ENCODE measurements at regions not wholly inside any gene's neighbourhood (a gene's known extent, or its start where the extent isn't known, plus 50 kb on each side); places are given as distances from the start of the nearest gene placed in this dataset.
"Not testable (repeated sequence)": the region's sequence is repeated elsewhere in the genome, so short reads cannot be mapped to it uniquely, and the experiment has no call there.

DNA sequence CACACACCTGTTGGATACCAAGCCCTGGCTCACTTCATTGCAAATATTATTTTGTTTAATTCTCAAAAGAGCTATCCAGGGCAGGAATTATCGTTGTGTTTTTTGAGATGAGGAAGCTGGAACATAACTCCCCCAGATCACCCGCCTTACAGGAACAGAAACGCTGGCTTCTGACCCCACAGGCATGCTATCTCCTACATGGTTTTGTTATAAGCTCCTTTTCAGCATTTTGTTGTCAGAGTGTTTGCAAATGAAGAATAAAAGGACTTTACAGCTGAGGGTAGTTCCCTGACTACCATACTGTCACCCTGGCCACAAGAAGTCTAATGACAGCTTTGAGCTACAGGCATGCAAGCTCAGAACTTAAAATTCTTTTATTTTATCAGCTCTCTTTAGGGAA, 62.0 kb upstream of the MRPS9 start:
- no peak overlapping the region for H3K4me3 ChIP-seq (ENCODE audit: low read length)
- TF ChIP-seq, protein P1, sequence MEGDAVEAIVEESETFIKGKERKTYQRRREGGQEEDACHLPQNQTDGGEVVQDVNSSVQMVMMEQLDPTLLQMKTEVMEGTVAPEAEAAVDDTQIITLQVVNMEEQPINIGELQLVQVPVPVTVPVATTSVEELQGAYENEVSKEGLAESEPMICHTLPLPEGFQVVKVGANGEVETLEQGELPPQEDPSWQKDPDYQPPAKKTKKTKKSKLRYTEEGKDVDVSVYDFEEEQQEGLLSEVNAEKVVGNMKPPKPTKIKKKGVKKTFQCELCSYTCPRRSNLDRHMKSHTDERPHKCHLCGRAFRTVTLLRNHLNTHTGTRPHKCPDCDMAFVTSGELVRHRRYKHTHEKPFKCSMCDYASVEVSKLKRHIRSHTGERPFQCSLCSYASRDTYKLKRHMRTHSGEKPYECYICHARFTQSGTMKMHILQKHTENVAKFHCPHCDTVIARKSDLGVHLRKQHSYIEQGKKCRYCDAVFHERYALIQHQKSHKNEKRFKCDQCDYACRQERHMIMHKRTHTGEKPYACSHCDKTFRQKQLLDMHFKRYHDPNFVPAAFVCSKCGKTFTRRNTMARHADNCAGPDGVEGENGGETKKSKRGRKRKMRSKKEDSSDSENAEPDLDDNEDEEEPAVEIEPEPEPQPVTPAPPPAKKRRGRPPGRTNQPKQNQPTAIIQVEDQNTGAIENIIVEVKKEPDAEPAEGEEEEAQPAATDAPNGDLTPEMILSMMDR (conservative IDR thresholded peaks at IDR 0.05; ENCODE audit: low read length): no peak
- DNase-seq (ENCODE audit: low read depth): no peak

DNA sequence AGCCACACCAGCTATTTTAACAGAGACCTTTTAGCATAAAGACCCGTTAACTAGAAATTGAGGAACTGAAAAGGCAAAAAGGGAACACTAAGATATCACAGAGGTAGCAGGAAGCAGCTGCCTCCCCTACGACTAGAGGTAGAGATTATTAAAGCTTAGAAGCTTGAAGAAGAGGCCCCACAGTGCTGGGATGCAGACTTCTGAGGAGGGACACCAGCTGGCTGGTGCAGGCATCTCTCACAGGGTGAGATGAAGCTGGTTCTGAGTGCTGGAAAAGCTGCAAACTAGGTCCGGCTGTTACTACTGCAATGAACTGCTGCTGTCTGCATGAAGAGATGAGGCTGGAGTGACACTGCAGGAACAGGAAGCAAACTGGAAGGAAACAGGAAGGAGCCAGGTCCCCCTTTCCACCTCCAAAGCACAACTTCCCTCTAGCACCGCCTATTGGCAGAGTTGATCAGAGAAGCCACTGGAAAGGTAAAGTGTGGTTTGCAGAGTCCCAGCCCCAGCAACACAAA, 61.2 kb upstream of the MRPS9 start:
- TF ChIP-seq, protein P1 (conservative IDR thresholded peaks at IDR 0.05; ENCODE audit: low read length): no peak
- no peak for DNase-seq (ENCODE audit: low read depth)
- H3K4me3 ChIP-seq (ENCODE audit: low read length): no peak overlapping the region

DNA sequence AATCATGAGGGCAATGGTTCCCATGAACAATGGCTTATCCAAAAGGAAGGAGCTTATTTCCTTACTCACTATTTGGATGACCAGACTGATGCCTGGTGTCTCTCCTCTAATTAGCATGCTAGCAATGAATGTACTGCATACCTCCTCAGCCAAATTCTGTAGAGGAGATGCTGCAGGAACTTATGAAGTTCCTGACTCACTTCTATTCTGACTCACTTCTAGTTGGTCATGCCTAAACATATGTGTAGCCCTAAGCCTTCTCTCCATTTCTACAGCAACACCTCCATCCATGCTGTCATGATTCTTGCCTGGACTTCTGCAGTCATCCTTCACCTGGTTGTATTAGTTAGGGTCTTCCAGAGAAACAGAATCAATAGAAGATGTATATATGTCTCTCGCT, 59.9 kb upstream of the MRPS9 start:
- no peak overlapping the region for H3K4me3 ChIP-seq (ENCODE audit: low read length)
- DNase-seq (ENCODE audit: low read depth): no peak
- TF ChIP-seq, protein P1 (conservative IDR thresholded peaks at IDR 0.05; ENCODE audit: low read length): no peak

DNA sequence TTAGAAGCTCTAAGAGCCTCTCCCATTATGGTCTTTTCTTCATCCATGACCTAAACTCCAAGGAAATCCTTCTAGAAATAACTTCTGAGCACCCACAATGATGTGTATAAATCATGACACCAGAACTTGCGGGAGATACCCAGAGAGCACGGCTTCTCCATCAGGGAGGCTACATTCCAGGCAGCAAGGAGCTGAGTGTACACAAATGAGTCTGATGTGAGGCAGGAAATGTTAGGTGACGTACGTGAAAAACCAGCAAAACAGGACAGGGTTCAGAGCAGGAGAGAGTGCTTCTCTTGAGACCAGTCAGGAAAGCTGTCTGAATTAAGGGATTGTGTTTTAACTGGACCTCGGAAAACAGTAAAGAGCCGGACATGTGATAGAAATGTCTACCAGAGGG, 58.1 kb upstream of the MRPS9 start:
- DNase-seq (ENCODE audit: low read depth); H3K4me3 ChIP-seq (ENCODE audit: low read length): not testable (repeated sequence)

DNA sequence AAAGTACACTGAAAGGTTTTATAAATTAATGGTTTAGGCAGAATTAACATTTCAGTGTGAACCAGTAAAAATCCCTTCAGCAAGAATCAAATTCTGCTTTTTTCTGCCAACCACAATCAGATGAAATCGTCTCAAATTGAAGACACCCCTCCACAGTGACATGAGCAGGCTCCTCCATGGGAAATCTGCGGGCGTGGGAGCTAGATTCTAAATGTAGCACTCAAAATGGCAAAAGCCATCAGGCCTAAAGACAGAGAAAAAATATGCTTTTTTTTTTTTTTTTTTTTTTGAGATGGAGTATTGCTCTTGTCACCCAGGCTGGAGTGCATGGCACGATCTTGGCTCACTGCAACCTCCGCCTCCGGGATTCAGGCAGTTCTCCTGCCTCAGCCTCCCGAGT, 55.8 kb upstream of the MRPS9 start:
- DNase-seq (ENCODE audit: low read depth): no peak
- no peak overlapping the region for H3K4me3 ChIP-seq (ENCODE audit: low read length)
- TF ChIP-seq, protein P1 (conservative IDR thresholded peaks at IDR 0.05; ENCODE audit: low read length): no peak

Data from AG10803 (cell line).